Mesendoderm (in vitro differentiated cells): ENCODE measurements at regions not wholly inside any gene's neighbourhood (a gene's known extent, or its start where the extent isn't known, plus 50 kb on each side); places are given as distances from the start of the nearest gene placed in this dataset.
"Not testable (repeated sequence)": the region's sequence is repeated elsewhere in the genome, so short reads cannot be mapped to it uniquely, and the experiment has no call there.

Experiments used
- DNase-seq: peaks from one replicate; pipeline ENCODE4 v3.0.0; 2013
- H2AK5ac ChIP-seq: 2 replicates; pipeline ENCODE4 v1.6.1; 2013; ENCODE audit warnings: low read length, inconsistent platforms
- H2BK120ac ChIP-seq: 2 replicates; pipeline ENCODE4 v1.6.1; 2013; ENCODE audit warnings: low read depth, mild to moderate bottlenecking, low read length, moderate library complexity, mixed read lengths
- H2BK15ac ChIP-seq: replicated peaks from 2 replicates; pipeline ENCODE4 v1.6.1; 2013; ENCODE audit warnings: low read depth, mild to moderate bottlenecking, moderate library complexity
- H2BK5ac ChIP-seq: 2 replicates; pipeline ENCODE4 v1.6.1; 2013; ENCODE audit warnings: low read length, inconsistent platforms
- H3K18ac ChIP-seq: 2 replicates; pipeline ENCODE4 v1.6.1; 2013; ENCODE audit warnings: mild to moderate bottlenecking, low read length, mixed read lengths
- H3K23ac ChIP-seq: one replicate; pipeline ENCODE4 v1.6.1; 2013; ENCODE audit warnings: low read length
- H3K27ac ChIP-seq: 2 replicates; pipeline ENCODE4 v1.5.1; 2013; ENCODE audit warnings: low read depth, mild to moderate bottlenecking, inconsistent platforms, low read length, moderate library complexity
- H3K27me3 ChIP-seq: 2 replicates; pipeline ENCODE4 v1.6.1; 2013; ENCODE audit warnings: low read length, control low read depth, mild to moderate bottlenecking, inconsistent platforms; ENCODE audit not compliant: insufficient read depth, poor library complexity
- H3K36me3 ChIP-seq: 2 replicates; pipeline ENCODE4 v1.6.1; 2013; ENCODE audit warnings: low read length, inconsistent platforms; ENCODE audit not compliant: control insufficient read depth, insufficient read depth
- H3K4ac ChIP-seq: one replicate; pipeline ENCODE4 v1.6.1; 2013; ENCODE audit warnings: low read depth, mild to moderate bottlenecking, low read length, moderate library complexity
- H3K4me1 ChIP-seq: 2 replicates; pipeline ENCODE4 v1.6.1; 2013; ENCODE audit warnings: low read depth, low read length, inconsistent platforms; ENCODE audit not compliant: control insufficient read depth
- H3K4me2 ChIP-seq: 2 replicates; pipeline ENCODE4 v1.6.1; 2013; ENCODE audit warnings: low read length
- H3K4me3 ChIP-seq: 2 replicates; pipeline ENCODE4 v1.5.1; 2013; ENCODE audit warnings: mild to moderate bottlenecking, low read length
- H3K56ac ChIP-seq: one replicate; pipeline ENCODE4 v1.6.1; 2013; ENCODE audit warnings: low read length
- H3K79me1 ChIP-seq: 2 replicates; pipeline ENCODE4 v1.6.1; 2013; ENCODE audit warnings: low read length, inconsistent platforms
- H3K79me2 ChIP-seq: 2 replicates; pipeline ENCODE4 v1.6.1; 2013; ENCODE audit warnings: mild to moderate bottlenecking, low read length; ENCODE audit not compliant: control insufficient read depth, insufficient read depth
- H3K9ac ChIP-seq: 2 replicates; pipeline ENCODE4 v1.6.1; 2013; ENCODE audit warnings: low read length, inconsistent platforms
- H4K5ac ChIP-seq: one replicate; pipeline ENCODE4 v1.6.1; 2013; ENCODE audit warnings: low read length
- H4K8ac ChIP-seq: one replicate; pipeline ENCODE4 v1.6.1; 2013; ENCODE audit warnings: low read depth, mild to moderate bottlenecking, control low read depth, low read length, moderate library complexity
- WGBS: extraction: QIAGEN DNeasy Blood & Tissue Kit; methylation state at CpG from one replicate; pipeline ENCODE4 v1.1.7; 2013; ENCODE audit warnings: low lambda C conversion rate, missing lambda C conversion rate; ENCODE audit not compliant: insufficient coverage; ENCODE audit errors: extremely low coverage; 5-methylcytosine and 5-hydroxymethylcytosine counted together

GRCh38 chr11:116028506-116028905 lies 524.3 kb upstream of the CADM1 start:
- not testable (repeated sequence) for H3K4me3 ChIP-seq, H3K4me1 ChIP-seq, H3K79me1 ChIP-seq, H4K5ac ChIP-seq, H4K8ac ChIP-seq, H3K56ac ChIP-seq, H3K4ac ChIP-seq, H2BK5ac ChIP-seq, H3K36me3 ChIP-seq, H2AK5ac ChIP-seq, H3K79me2 ChIP-seq, H3K4me2 ChIP-seq, H2BK120ac ChIP-seq, H3K18ac ChIP-seq, H3K9ac ChIP-seq, H3K23ac ChIP-seq, H3K27me3 ChIP-seq, H2BK15ac ChIP-seq, H3K27ac ChIP-seq, DNase-seq
- WGBS, result no CpG with 5 or more reads among the region's 1 CpG

GRCh38 chr11:115999437-115999836 lies 495.2 kb upstream of the CADM1 start:
- H3K79me2 ChIP-seq, result no peaks in the 10 kb centered on the region
- H2AK5ac ChIP-seq, result no peak overlapping the region
- no peaks in the 10 kb centered on the region for H3K4me1 ChIP-seq
- H3K27ac ChIP-seq, result no peak overlapping the region
- H3K23ac ChIP-seq, result no peak overlapping the region
- H3K56ac ChIP-seq, result no peak overlapping the region
- H4K8ac ChIP-seq, result no peak overlapping the region
- no peaks in the 10 kb centered on the region for H3K79me1 ChIP-seq
- H2BK15ac ChIP-seq, result no peak overlapping the region
- no peak overlapping the region for H2BK5ac ChIP-seq
- no peak overlapping the region for H3K4me3 ChIP-seq
- H3K36me3 ChIP-seq, result no peaks in the 10 kb centered on the region
- H3K18ac ChIP-seq, result no peak overlapping the region
- no peak overlapping the region for H3K4ac ChIP-seq
- H3K9ac ChIP-seq, result no peak overlapping the region
- no peak for DNase-seq
- no peaks in the 10 kb centered on the region for H3K27me3 ChIP-seq
- no peak overlapping the region for H2BK120ac ChIP-seq
- H3K4me2 ChIP-seq, result no peak overlapping the region
- H4K5ac ChIP-seq, result no peak overlapping the region

- no peak overlapping the region for H3K56ac ChIP-seq
- H2AK5ac ChIP-seq, result no peak overlapping the region
- no peak overlapping the region for H3K27ac ChIP-seq
- H3K79me2 ChIP-seq, result no peaks in the 10 kb centered on the region
- no peak for DNase-seq
- H3K4me3 ChIP-seq, result no peak overlapping the region
- H4K5ac ChIP-seq, result no peak overlapping the region
- H3K4ac ChIP-seq, result no peak overlapping the region
- no peaks in the 10 kb centered on the region for H3K27me3 ChIP-seq
- H4K8ac ChIP-seq, result no peak overlapping the region
- no peaks in the 10 kb centered on the region for H3K4me1 ChIP-seq
- WGBS, result no CpG with 5 or more reads among the region's 3 CpGs
- no peaks in the 10 kb centered on the region for H3K79me1 ChIP-seq
- H2BK5ac ChIP-seq, result no peak overlapping the region
- no peak overlapping the region for H3K4me2 ChIP-seq
- H2BK120ac ChIP-seq, result no peak overlapping the region
- no peaks in the 10 kb centered on the region for H3K36me3 ChIP-seq
- H2BK15ac ChIP-seq, result no peak overlapping the region
- H3K18ac ChIP-seq, result no peak overlapping the region
- no peak overlapping the region for H3K23ac ChIP-seq
- no peak overlapping the region for H3K9ac ChIP-seq
Observed at GRCh38 chr11:115996808-115997188, 492.6 kb upstream of the CADM1 start.

DNA sequence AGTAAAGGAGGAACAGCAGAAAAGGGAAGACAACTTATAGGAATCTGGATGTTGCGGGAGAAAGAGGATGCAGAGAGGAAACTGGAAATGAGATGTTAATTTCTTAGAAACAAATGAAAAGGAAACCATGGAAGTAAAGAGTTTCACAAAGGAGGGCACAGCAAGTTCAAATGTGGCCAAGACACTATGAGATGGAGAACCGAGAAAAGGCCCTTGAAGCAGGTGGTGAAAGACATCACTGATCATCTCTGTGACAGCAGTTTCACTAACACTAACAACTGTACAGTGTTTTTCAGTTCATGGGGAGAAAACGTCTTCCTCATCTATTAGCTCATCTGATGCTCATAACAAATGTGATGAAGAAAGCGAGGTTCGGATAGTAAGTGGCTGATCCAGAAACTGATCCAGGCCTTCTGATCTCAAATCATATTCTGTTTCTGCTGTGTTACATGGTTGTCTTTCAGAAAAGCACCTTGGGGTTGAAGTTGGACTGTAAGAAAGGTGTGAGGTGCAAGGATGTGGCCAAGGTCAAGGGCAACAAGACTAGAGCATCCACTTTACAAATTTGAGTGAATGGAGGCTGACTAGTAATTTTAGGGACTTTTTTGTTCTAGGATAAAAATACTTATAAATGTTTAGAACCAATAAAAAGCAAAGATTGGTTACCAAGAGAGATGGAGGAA lies 492.1 kb upstream of the CADM1 start:
- H3K9ac ChIP-seq, result no peak overlapping the region
- H2BK15ac ChIP-seq, result no peak overlapping the region

DNA sequence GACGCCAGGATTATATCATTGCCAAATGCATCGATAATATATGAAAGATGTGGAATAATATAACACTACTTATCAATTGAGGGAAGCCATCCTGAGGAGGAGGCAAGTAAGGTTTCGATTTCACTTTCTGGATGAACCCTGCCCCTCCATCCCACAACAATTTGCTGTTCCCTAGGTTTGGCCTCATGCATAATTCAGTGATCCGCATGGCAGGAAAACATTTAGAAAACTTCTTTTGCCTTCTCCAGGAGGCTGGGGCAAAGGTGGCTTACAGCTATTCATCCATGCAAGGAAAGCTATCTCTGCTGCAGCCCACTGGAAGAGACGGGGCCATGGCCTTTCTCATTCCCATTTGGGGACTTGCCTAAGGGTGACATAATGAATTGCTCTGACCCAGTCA lies 489.4 kb upstream of the CADM1 start:
- no peak overlapping the region for H3K9ac ChIP-seq
- H4K5ac ChIP-seq, result no peak overlapping the region
- H3K4me2 ChIP-seq, result no peak overlapping the region
- H3K4ac ChIP-seq, result no peak overlapping the region
- H3K27ac ChIP-seq, result no peak overlapping the region
- H2BK5ac ChIP-seq, result no peak overlapping the region
- no CpG with 5 or more reads among the region's 5 CpGs for WGBS
- H3K79me1 ChIP-seq, result no peaks in the 10 kb centered on the region
- H3K18ac ChIP-seq, result no peak overlapping the region
- no peak overlapping the region for H2BK120ac ChIP-seq
- H4K8ac ChIP-seq, result no peak overlapping the region
- no peak overlapping the region for H2BK15ac ChIP-seq
- no peak overlapping the region for H3K4me3 ChIP-seq
- H3K4me1 ChIP-seq, result no peaks in the 10 kb centered on the region
- no peaks in the 10 kb centered on the region for H3K79me2 ChIP-seq
- H3K23ac ChIP-seq, result no peak overlapping the region
- no peaks in the 10 kb centered on the region for H3K36me3 ChIP-seq
- H2AK5ac ChIP-seq, result no peak overlapping the region
- DNase-seq, result no peak
- H3K27me3 ChIP-seq, result no peaks in the 10 kb centered on the region
- H3K56ac ChIP-seq, result no peak overlapping the region

More for the DNA sequence above, 492.1 kb upstream of the CADM1 start:
- Histone ChIP-seq H3K27ac (no peak overlapping the region), H3K4me2 (no peak overlapping the region), H3K56ac (no peak overlapping the region), H4K8ac (no peak overlapping the region), H3K18ac (no peak overlapping the region), H3K79me2 (no peaks in the 10 kb centered on the region), H2AK5ac (no peak overlapping the region), H2BK120ac (no peak overlapping the region), H3K4me1 (no peaks in the 10 kb centered on the region), H3K36me3 (no peaks in the 10 kb centered on the region), H2BK5ac (no peak overlapping the region), H3K79me1 (no peaks in the 10 kb centered on the region), H3K23ac (no peak overlapping the region), H3K4ac (no peak overlapping the region), H3K4me3 (no peak overlapping the region), H4K5ac (no peak overlapping the region), H3K27me3 (no peaks in the 10 kb centered on the region)
- WGBS, result no CpG with 5 or more reads among the region's 5 CpGs
- DNase-seq, result no peak

GRCh38 chr11:115990004-115990447 lies 485.8 kb upstream of the CADM1 start:
- H2AK5ac ChIP-seq, result no peak overlapping the region
- peak overlapping the region; percentile 8 for H3K18ac ChIP-seq
- DNase-seq, result peak; percentile 61
- no peaks in the 10 kb centered on the region for H3K27me3 ChIP-seq
- no peak overlapping the region for H4K8ac ChIP-seq
- no peak overlapping the region for H2BK15ac ChIP-seq
- no peaks in the 10 kb centered on the region for H3K4me1 ChIP-seq
- H4K5ac ChIP-seq, result no peak overlapping the region
- H3K56ac ChIP-seq, result no peak overlapping the region
- no CpG with 5 or more reads among the region's 19 CpGs for WGBS
- no peak overlapping the region for H3K27ac ChIP-seq
- no peaks in the 10 kb centered on the region for H3K79me2 ChIP-seq
- H3K79me1 ChIP-seq, result no peaks in the 10 kb centered on the region
- H2BK5ac ChIP-seq, result no peak overlapping the region
- H3K23ac ChIP-seq, result no peak overlapping the region
- no peak overlapping the region for H3K9ac ChIP-seq
- H3K4me3 ChIP-seq, result no peak overlapping the region
- no peaks in the 10 kb centered on the region for H3K36me3 ChIP-seq
- no peak overlapping the region for H3K4ac ChIP-seq
- H3K4me2 ChIP-seq, result no peak overlapping the region
- no peak overlapping the region for H2BK120ac ChIP-seq
